ENCODE measurements at regions not wholly inside any gene's neighbourhood (a gene's known extent, or its start where the extent isn't known, plus 50 kb on each side); places are given as distances from the start of the nearest gene placed in this dataset.
"Not testable (repeated sequence)": the region's sequence is repeated elsewhere in the genome, so short reads cannot be mapped to it uniquely, and the experiment has no call there.

- no peak overlapping the region for H2BK12ac ChIP-seq (ENCODE audit: low read length in 2 of 2)
- H3K36me3 ChIP-seq (ENCODE audit: control insufficient read depth in 1 of 2, insufficient read depth in 2 of 2, low read depth in 1 of 2, low read length in 2 of 2) = no peaks in the 10 kb centered on the region
- H2AK5ac ChIP-seq (ENCODE audit: low read length, severe bottlenecking) = no peak overlapping the region
- no peaks in the 10 kb centered on the region for H3K9me3 ChIP-seq (ENCODE audit: control insufficient read depth, low read length)
- WGBS = 91% methylated on average over 5 of the region's 5 CpGs
- no peak overlapping the region for H3K18ac ChIP-seq (ENCODE audit: low read depth in 1 of 2, low read length in 2 of 2)
- no peak overlapping the region for H2BK15ac ChIP-seq (ENCODE audit: low read depth, poor library complexity, severe bottlenecking)
- no peaks in the 10 kb centered on the region for H3K4me1 ChIP-seq (ENCODE audit: control insufficient read depth, insufficient read depth, low read depth, low read length)
- no peak overlapping the region for H3K4me3 ChIP-seq (ENCODE audit: insufficient read depth in 1 of 2, low read depth in 1 of 2, low read length in 2 of 2)
- no peaks in the 10 kb centered on the region for H3K27me3 ChIP-seq (ENCODE audit: control insufficient read depth in 1 of 2, insufficient read depth in 1 of 2, low read length in 2 of 2)
- H3K4me2 ChIP-seq (ENCODE audit: low read length, poor library complexity, severe bottlenecking) = no peak overlapping the region
- H3K79me1 ChIP-seq (replicated peaks; ENCODE audit: low read length, poor library complexity, severe bottlenecking) = no peaks in the 10 kb centered on the region
- no peak overlapping the region for H2BK120ac ChIP-seq (ENCODE audit: low read depth, low read length)
- no peak overlapping the region for H4K8ac ChIP-seq (ENCODE audit: low read length)
- no peak overlapping the region for H3K14ac ChIP-seq (ENCODE audit: low read length in 2 of 2)
- H3K27ac ChIP-seq (ENCODE audit: low read length, poor library complexity, severe bottlenecking) = no peak overlapping the region
- no peak overlapping the region for H3K9ac ChIP-seq (ENCODE audit: low read length)
- H4K91ac ChIP-seq (ENCODE audit: low read length) = no peak overlapping the region
- H3K4ac ChIP-seq (ENCODE audit: low read depth in 1 of 2, low read length in 2 of 2) = no peak overlapping the region
- H2AFZ ChIP-seq (ENCODE audit: low read depth, low read length) = no peak overlapping the region
- no peak overlapping the region for H2BK5ac ChIP-seq (ENCODE audit: low read depth, low read length, poor library complexity, severe bottlenecking)
- no peak overlapping the region for H3K23ac ChIP-seq (ENCODE audit: low read length in 2 of 2)
- DNase-seq = no peak
These were observed 81.6 kb upstream of the ADGRA3 start for GRCh38 chr4:22597471-22597870.

GRCh38 chr4:22598113-22599047 is 82.5 kb upstream of the ADGRA3 start:
- not testable (repeated sequence) for DNase-seq; H3K27me3 ChIP-seq (ENCODE audit: control insufficient read depth in 1 of 2, insufficient read depth in 1 of 2, low read length in 2 of 2); H2BK12ac ChIP-seq (ENCODE audit: low read length in 2 of 2); H3K36me3 ChIP-seq (ENCODE audit: control insufficient read depth in 1 of 2, insufficient read depth in 2 of 2, low read depth in 1 of 2, low read length in 2 of 2); H2BK5ac ChIP-seq (ENCODE audit: low read depth, low read length, poor library complexity, severe bottlenecking); H3K18ac ChIP-seq (ENCODE audit: low read depth in 1 of 2, low read length in 2 of 2); H3K4ac ChIP-seq (ENCODE audit: low read depth in 1 of 2, low read length in 2 of 2); H4K91ac ChIP-seq (ENCODE audit: low read length); H2BK120ac ChIP-seq (ENCODE audit: low read depth, low read length); H2AK5ac ChIP-seq (ENCODE audit: low read length, severe bottlenecking); H3K4me2 ChIP-seq (ENCODE audit: low read length, poor library complexity, severe bottlenecking); H3K14ac ChIP-seq (ENCODE audit: low read length in 2 of 2); H3K9ac ChIP-seq (ENCODE audit: low read length); H3K79me1 ChIP-seq (replicated peaks; ENCODE audit: low read length, poor library complexity, severe bottlenecking); H3K9me3 ChIP-seq (ENCODE audit: control insufficient read depth, low read length); H3K27ac ChIP-seq (ENCODE audit: low read length, poor library complexity, severe bottlenecking); H4K8ac ChIP-seq (ENCODE audit: low read length); H2BK15ac ChIP-seq (ENCODE audit: low read depth, poor library complexity, severe bottlenecking); H3K23ac ChIP-seq (ENCODE audit: low read length in 2 of 2); H3K4me1 ChIP-seq (ENCODE audit: control insufficient read depth, insufficient read depth, low read depth, low read length); H2AFZ ChIP-seq (ENCODE audit: low read depth, low read length); H3K4me3 ChIP-seq (ENCODE audit: insufficient read depth in 1 of 2, low read depth in 1 of 2, low read length in 2 of 2)
- 51% methylated on average over 7 of the region's 8 CpGs for WGBS

- H3K27ac ChIP-seq (ENCODE audit: low read length, poor library complexity, severe bottlenecking); H3K9ac ChIP-seq (ENCODE audit: low read length); H4K91ac ChIP-seq (ENCODE audit: low read length); H4K8ac ChIP-seq (ENCODE audit: low read length); H3K27me3 ChIP-seq (ENCODE audit: control insufficient read depth in 1 of 2, insufficient read depth in 1 of 2, low read length in 2 of 2); H3K4ac ChIP-seq (ENCODE audit: low read depth in 1 of 2, low read length in 2 of 2); H2BK120ac ChIP-seq (ENCODE audit: low read depth, low read length); H2BK15ac ChIP-seq (ENCODE audit: low read depth, poor library complexity, severe bottlenecking); H3K4me1 ChIP-seq (ENCODE audit: control insufficient read depth, insufficient read depth, low read depth, low read length); H3K4me2 ChIP-seq (ENCODE audit: low read length, poor library complexity, severe bottlenecking); H2BK5ac ChIP-seq (ENCODE audit: low read depth, low read length, poor library complexity, severe bottlenecking); H3K9me3 ChIP-seq (ENCODE audit: control insufficient read depth, low read length); H3K36me3 ChIP-seq (ENCODE audit: control insufficient read depth in 1 of 2, insufficient read depth in 2 of 2, low read depth in 1 of 2, low read length in 2 of 2); H3K23ac ChIP-seq (ENCODE audit: low read length in 2 of 2); H3K4me3 ChIP-seq (ENCODE audit: insufficient read depth in 1 of 2, low read depth in 1 of 2, low read length in 2 of 2); H3K14ac ChIP-seq (ENCODE audit: low read length in 2 of 2); H2AK5ac ChIP-seq (ENCODE audit: low read length, severe bottlenecking); H3K18ac ChIP-seq (ENCODE audit: low read depth in 1 of 2, low read length in 2 of 2); H2BK12ac ChIP-seq (ENCODE audit: low read length in 2 of 2); H3K79me1 ChIP-seq (replicated peaks; ENCODE audit: low read length, poor library complexity, severe bottlenecking); DNase-seq; H2AFZ ChIP-seq (ENCODE audit: low read depth, low read length): not testable (repeated sequence)
- WGBS = 93% methylated on average over 17 of the region's 22 CpGs
These were observed 83.5 kb upstream of the ADGRA3 start for GRCh38 chr4:22599228-22599928.

- H3K9me3 ChIP-seq (ENCODE audit: control insufficient read depth, low read length); DNase-seq; H3K4me1 ChIP-seq (ENCODE audit: control insufficient read depth, insufficient read depth, low read depth, low read length); H3K79me1 ChIP-seq (replicated peaks; ENCODE audit: low read length, poor library complexity, severe bottlenecking); H3K36me3 ChIP-seq (ENCODE audit: control insufficient read depth in 1 of 2, insufficient read depth in 2 of 2, low read depth in 1 of 2, low read length in 2 of 2); H3K27ac ChIP-seq (ENCODE audit: low read length, poor library complexity, severe bottlenecking); H3K9ac ChIP-seq (ENCODE audit: low read length); H2BK12ac ChIP-seq (ENCODE audit: low read length in 2 of 2); H3K4ac ChIP-seq (ENCODE audit: low read depth in 1 of 2, low read length in 2 of 2); H2BK5ac ChIP-seq (ENCODE audit: low read depth, low read length, poor library complexity, severe bottlenecking); H3K4me3 ChIP-seq (ENCODE audit: insufficient read depth in 1 of 2, low read depth in 1 of 2, low read length in 2 of 2); H3K18ac ChIP-seq (ENCODE audit: low read depth in 1 of 2, low read length in 2 of 2); H2BK120ac ChIP-seq (ENCODE audit: low read depth, low read length); H2AK5ac ChIP-seq (ENCODE audit: low read length, severe bottlenecking); H4K8ac ChIP-seq (ENCODE audit: low read length); H2AFZ ChIP-seq (ENCODE audit: low read depth, low read length); H3K4me2 ChIP-seq (ENCODE audit: low read length, poor library complexity, severe bottlenecking); H4K91ac ChIP-seq (ENCODE audit: low read length); H3K23ac ChIP-seq (ENCODE audit: low read length in 2 of 2); H3K27me3 ChIP-seq (ENCODE audit: control insufficient read depth in 1 of 2, insufficient read depth in 1 of 2, low read length in 2 of 2); H3K14ac ChIP-seq (ENCODE audit: low read length in 2 of 2); H2BK15ac ChIP-seq (ENCODE audit: low read depth, poor library complexity, severe bottlenecking): not testable (repeated sequence)
- WGBS = 82% methylated on average over 8 of the region's 8 CpGs
These were observed 84.1 kb upstream of the ADGRA3 start for GRCh38 chr4:22599929-22600432.

Data from mesenchymal stem cell (in vitro differentiated cells and primary cell).